H9 (cell line): ENCODE measurements at regions not wholly inside any gene's neighbourhood (a gene's known extent, or its start where the extent isn't known, plus 50 kb on each side); places are given as distances from the start of the nearest gene placed in this dataset.

Source experiments
- DNase-seq: peaks from one replicate; pipeline ENCODE4 v3.0.0-alpha.2; 2017
- H2AFZ ChIP-seq: one replicate; pipeline ENCODE4 v1.6.1; 2013; ENCODE audit warnings: mild to moderate bottlenecking, low read length, control low read depth, moderate library complexity
- H2AK5ac ChIP-seq: 2 replicates; pipeline ENCODE4 v1.6.1; 2013; ENCODE audit warnings: low read length, control low read depth, mixed read lengths; ENCODE audit not compliant: insufficient read length
- H2BK120ac ChIP-seq: one replicate; pipeline ENCODE4 v1.6.1; 2013; ENCODE audit warnings: low read depth, mild to moderate bottlenecking, low read length, control low read depth, inconsistent platforms; ENCODE audit not compliant: poor library complexity, severe bottlenecking
- H2BK12ac ChIP-seq: 2 replicates; pipeline ENCODE4 v1.6.1; 2013; ENCODE audit warnings: low read length, control low read depth, mixed read lengths, low read depth; ENCODE audit not compliant: insufficient read length
- H2BK15ac ChIP-seq: 2 replicates; pipeline ENCODE4 v1.6.1; 2013; ENCODE audit warnings: low read depth, low read length, control low read depth
- H2BK20ac ChIP-seq: one replicate; pipeline ENCODE4 v1.6.1; 2013; ENCODE audit warnings: low read depth, mild to moderate bottlenecking, low read length, control low read depth, inconsistent platforms; ENCODE audit not compliant: poor library complexity, severe bottlenecking
- H2BK5ac ChIP-seq: 2 replicates; pipeline ENCODE4 v1.6.1; 2013; ENCODE audit warnings: low read length, control low read depth, mixed read lengths; ENCODE audit not compliant: insufficient read length
- H3K14ac ChIP-seq: 2 replicates; pipeline ENCODE4 v1.6.1; 2013; ENCODE audit warnings: low read length, control low read depth; ENCODE audit not compliant: insufficient read depth
- H3K18ac ChIP-seq: 2 replicates; pipeline ENCODE4 v1.6.1; 2013; ENCODE audit warnings: low read depth, mild to moderate bottlenecking, mixed read lengths, low read length, control low read depth; ENCODE audit not compliant: insufficient read length
- H3K23ac ChIP-seq: 2 replicates; pipeline ENCODE4 v1.6.1; 2013; ENCODE audit warnings: low read length, control low read depth, mixed read lengths, low read depth; ENCODE audit not compliant: insufficient read length
- H3K23me2 ChIP-seq: 2 replicates; pipeline ENCODE4 v1.6.1; 2013; ENCODE audit warnings: low read depth, mild to moderate bottlenecking, mixed read lengths, low read length, control low read depth; ENCODE audit not compliant: insufficient read length, poor library complexity, severe bottlenecking
- H3K27ac ChIP-seq: 2 replicates; pipeline ENCODE4 v1.5.1; 2013; ENCODE audit warnings: low read length, control low read depth, mixed read lengths, low read depth; ENCODE audit not compliant: insufficient read length
- H3K27me3 ChIP-seq: 2 replicates; pipeline ENCODE4 v1.6.1; 2013; ENCODE audit warnings: low read length, control low read depth, inconsistent platforms; ENCODE audit not compliant: insufficient read depth
- H3K4ac ChIP-seq: 2 replicates; pipeline ENCODE4 v1.6.1; 2013; ENCODE audit warnings: low read depth, mild to moderate bottlenecking, control low read depth, inconsistent platforms, low read length, moderate library complexity
- H3K4me1 ChIP-seq: 2 replicates; pipeline ENCODE4 v1.6.1; 2013; ENCODE audit warnings: low read length, control low read depth, inconsistent platforms; ENCODE audit not compliant: insufficient read depth
- H3K4me2 ChIP-seq: 2 replicates; pipeline ENCODE4 v1.6.1; 2013; ENCODE audit warnings: low read length, control low read depth, mixed read lengths; ENCODE audit not compliant: insufficient read length, insufficient read depth
- H3K56ac ChIP-seq: 2 replicates; pipeline ENCODE4 v1.6.1; 2013; ENCODE audit warnings: low read depth, mild to moderate bottlenecking, mixed read lengths, low read length, control low read depth; ENCODE audit not compliant: insufficient read length
- H3K79me1 ChIP-seq: 2 replicates; pipeline ENCODE4 v1.6.1; 2013; ENCODE audit warnings: low read depth, mild to moderate bottlenecking, moderate library complexity, low read length, control low read depth, inconsistent platforms; ENCODE audit not compliant: insufficient read depth, poor library complexity, severe bottlenecking
- H3K79me2 ChIP-seq: 2 replicates; pipeline ENCODE4 v1.6.1; 2013; ENCODE audit warnings: low read length, control low read depth, inconsistent platforms; ENCODE audit not compliant: insufficient read depth
- H3K9ac ChIP-seq: 2 replicates; pipeline ENCODE4 v1.6.1; 2013; ENCODE audit warnings: low read length, control low read depth, mixed read lengths; ENCODE audit not compliant: insufficient read length; ENCODE audit errors: extremely low read depth
- H3K9me3 ChIP-seq: one replicate; pipeline ENCODE4 v1.6.1; 2013; ENCODE audit warnings: low read depth, low read length, inconsistent platforms; ENCODE audit not compliant: control insufficient read depth
- H3T11ph ChIP-seq: one replicate; pipeline ENCODE4 v1.6.1; 2013; ENCODE audit warnings: mild to moderate bottlenecking, low read length, control low read depth, inconsistent platforms
- H4K20me1 ChIP-seq: one replicate; pipeline ENCODE4 v1.6.1; 2013; ENCODE audit not compliant: control insufficient read depth, insufficient read length, insufficient read depth
- H4K5ac ChIP-seq: 2 replicates; pipeline ENCODE4 v1.6.1; 2013; ENCODE audit warnings: low read depth, mild to moderate bottlenecking, mixed read lengths, low read length, control low read depth; ENCODE audit not compliant: insufficient read length
- H4K8ac ChIP-seq: replicated peaks from 2 replicates; pipeline ENCODE4 v1.6.1; 2013; ENCODE audit warnings: low read length, control low read depth, mixed read lengths, low read depth; ENCODE audit not compliant: insufficient read length
- H4K91ac ChIP-seq: 2 replicates; pipeline ENCODE4 v1.6.1; 2013; ENCODE audit warnings: low read depth, mild to moderate bottlenecking, moderate library complexity, mixed read lengths, low read length, control low read depth; ENCODE audit not compliant: insufficient read length
- H3K27ac Mint-ChIP-seq, 3 experiments: 2 replicates in 2 of 3; 3 replicates in 1 of 3; pipeline ENCODE4 v1.8.0; 2020 to 2021; ENCODE audit warnings: mixed read lengths in 3 of 3, mild to moderate bottlenecking in 1 of 3, moderate library complexity in 1 of 3
- H3K27me3 Mint-ChIP-seq: 2 replicates; pipeline ENCODE4 v1.8.0; 2021; ENCODE audit warnings: low read depth, mild to moderate bottlenecking, moderate library complexity, mixed read lengths
- H3K36me3 Mint-ChIP-seq, 3 experiments: 2 replicates in 2 of 3; 3 replicates in 1 of 3; pipeline ENCODE4 v1.8.0; 2020 to 2021; ENCODE audit warnings: low read depth in 3 of 3, mixed read lengths in 3 of 3; ENCODE audit not compliant: insufficient read depth in 1 of 3
- H3K4me1 Mint-ChIP-seq, 2 experiments: 2 replicates each; pipeline ENCODE4 v1.8.0; 2020; ENCODE audit warnings: mixed read lengths in 2 of 2
- H3K4me3 Mint-ChIP-seq, 2 experiments: 2 replicates in 1 of 2; 3 replicates in 1 of 2; pipeline ENCODE4 v1.8.0; 2020 to 2021; ENCODE audit warnings: mild to moderate bottlenecking in 2 of 2, mixed read lengths in 2 of 2, moderate library complexity in 1 of 2
- H3K9me3 Mint-ChIP-seq, 2 experiments: 2 replicates in 1 of 2; 3 replicates in 1 of 2; pipeline ENCODE4 v1.8.0; 2020; ENCODE audit warnings: mild to moderate bottlenecking in 2 of 2, mixed read lengths in 2 of 2, moderate library complexity in 1 of 2
- CTCF ChIP-seq: fragments of 200-600 bp; sonication (generic); conservative IDR thresholded peaks from 3 replicates; pipeline ENCODE4 v1.8.0; 2021; ENCODE audit warnings: antibody characterized with exemption, mild to moderate bottlenecking
- WGBS: extraction: QIAGEN DNeasy Blood & Tissue Kit; methylation state at CpG from one replicate; pipeline ENCODE4 v1.1.7; 2013; ENCODE audit warnings: missing lambda C conversion rate, low lambda C conversion rate, mixed read lengths; ENCODE audit not compliant: insufficient read length; ENCODE audit errors: extremely low coverage; 5-methylcytosine and 5-hydroxymethylcytosine counted together

GRCh38 chr6:100103194-100103593 is 109.2 kb upstream of the MCHR2 start:
- no peak overlapping the region for H3K23ac ChIP-seq
- no peak for TF ChIP-seq CTCF
- no peaks in the 10 kb centered on the region for H3K9me3 Mint-ChIP-seq
- no peak overlapping the region for H3K18ac ChIP-seq
- no peaks in the 10 kb centered on the region for H3K9me3 ChIP-seq
- H3K4me1 ChIP-seq: no peaks in the 10 kb centered on the region
- H4K20me1 ChIP-seq: no peaks in the 10 kb centered on the region
- no peak overlapping the region for H3K27ac Mint-ChIP-seq
- H2AFZ ChIP-seq: no peak overlapping the region
- no peak overlapping the region for H2BK5ac ChIP-seq
- H4K91ac ChIP-seq: no peak overlapping the region
- H3T11ph ChIP-seq: no peak overlapping the region
- H3K4me1 Mint-ChIP-seq: peaks cover 10 to 11% of the 10 kb centered on the region in 2 experiments
- no peak overlapping the region for H3K27ac ChIP-seq
- no peak overlapping the region for H4K8ac ChIP-seq
- no peaks in the 10 kb centered on the region for H3K79me1 ChIP-seq
- H4K5ac ChIP-seq: no peak overlapping the region
- H3K9ac ChIP-seq: no peak overlapping the region
- H3K4ac ChIP-seq: no peak overlapping the region
- H3K27me3 ChIP-seq: no peaks in the 10 kb centered on the region
- H2BK15ac ChIP-seq: no peak overlapping the region
- H3K4me2 ChIP-seq: no peak overlapping the region
- no peak overlapping the region for H2BK12ac ChIP-seq
- no peak overlapping the region for H3K4me3 Mint-ChIP-seq
- H2BK20ac ChIP-seq: no peak overlapping the region
- no peak overlapping the region for H3K56ac ChIP-seq
- no peak overlapping the region for H2BK120ac ChIP-seq
- no peaks in the 10 kb centered on the region for H3K23me2 ChIP-seq
- H3K79me2 ChIP-seq: no peaks in the 10 kb centered on the region
- H3K27me3 Mint-ChIP-seq: no peaks in the 10 kb centered on the region
- no peaks in the 10 kb centered on the region for H3K36me3 Mint-ChIP-seq
- no peak for DNase-seq
- no peak overlapping the region for H3K14ac ChIP-seq
- no peak overlapping the region for H2AK5ac ChIP-seq
- WGBS: no CpG with 5 or more reads among the region's 3 CpGs
